Uterus (tissue), 2 donors: ENCODE measurements at regions not wholly inside any gene's neighbourhood (a gene's known extent, or its start where the extent isn't known, plus 50 kb on each side); places are given as distances from the start of the nearest gene placed in this dataset.

Source experiments
- POLR2A ChIP-seq, 2 donors: fragments of 450-650 bp; IDR thresholded peaks; one replicate each; pipeline ENCODE4 v1.6.1; 2016; ENCODE audit warnings: antibody characterized with exemption in 2 of 2, mild to moderate bottlenecking in 1 of 2, moderate library complexity in 1 of 2
- TF ChIP-seq, protein P1 (sequence below), 4 experiments: fragments of 200-600 bp in 2 of 4; fragments of 450-650 bp in 2 of 4; sonication (generic) in 2 of 4; IDR thresholded peaks; one replicate each; pipeline ENCODE4 v1.5.1; 2016 to 2019; ENCODE audit warnings: antibody characterized with exemption in 4 of 4, mild to moderate bottlenecking in 2 of 4, moderate library complexity in 1 of 4

DNA sequence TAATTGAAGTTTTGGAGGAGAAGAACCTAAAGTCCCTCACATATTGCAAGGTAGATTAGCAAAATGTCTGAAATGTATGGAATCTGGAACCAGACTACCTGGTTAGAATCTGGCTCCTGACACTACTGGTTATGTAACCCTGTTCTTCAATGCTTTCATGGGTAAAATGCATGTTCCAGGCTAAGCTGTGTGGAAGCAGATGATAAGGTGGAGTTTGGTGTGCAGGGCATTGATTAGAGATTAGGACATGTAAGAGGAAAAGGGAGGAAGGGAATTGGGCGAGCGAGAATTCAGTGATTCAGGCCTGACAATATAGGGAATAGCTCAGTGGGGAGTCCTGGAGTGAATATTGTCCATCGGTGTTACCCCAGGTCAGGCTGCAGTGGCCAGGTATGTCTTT, 165.8 kb upstream of the SFRP2 start:
- no peak for TF ChIP-seq POLR2A (IDR thresholded peaks at IDR 0.05)
- TF ChIP-seq, protein P1, sequence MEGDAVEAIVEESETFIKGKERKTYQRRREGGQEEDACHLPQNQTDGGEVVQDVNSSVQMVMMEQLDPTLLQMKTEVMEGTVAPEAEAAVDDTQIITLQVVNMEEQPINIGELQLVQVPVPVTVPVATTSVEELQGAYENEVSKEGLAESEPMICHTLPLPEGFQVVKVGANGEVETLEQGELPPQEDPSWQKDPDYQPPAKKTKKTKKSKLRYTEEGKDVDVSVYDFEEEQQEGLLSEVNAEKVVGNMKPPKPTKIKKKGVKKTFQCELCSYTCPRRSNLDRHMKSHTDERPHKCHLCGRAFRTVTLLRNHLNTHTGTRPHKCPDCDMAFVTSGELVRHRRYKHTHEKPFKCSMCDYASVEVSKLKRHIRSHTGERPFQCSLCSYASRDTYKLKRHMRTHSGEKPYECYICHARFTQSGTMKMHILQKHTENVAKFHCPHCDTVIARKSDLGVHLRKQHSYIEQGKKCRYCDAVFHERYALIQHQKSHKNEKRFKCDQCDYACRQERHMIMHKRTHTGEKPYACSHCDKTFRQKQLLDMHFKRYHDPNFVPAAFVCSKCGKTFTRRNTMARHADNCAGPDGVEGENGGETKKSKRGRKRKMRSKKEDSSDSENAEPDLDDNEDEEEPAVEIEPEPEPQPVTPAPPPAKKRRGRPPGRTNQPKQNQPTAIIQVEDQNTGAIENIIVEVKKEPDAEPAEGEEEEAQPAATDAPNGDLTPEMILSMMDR (IDR thresholded peaks at IDR 0.05), result no peak
